DMS53 (cell line): ENCODE measurements at regions not wholly inside any gene's neighbourhood (a gene's known extent, or its start where the extent isn't known, plus 50 kb on each side); places are given as distances from the start of the nearest gene placed in this dataset.
"Not testable (repeated sequence)": the region's sequence is repeated elsewhere in the genome, so short reads cannot be mapped to it uniquely, and the experiment has no call there.

ENCODE experiments used
- DNase-seq: peaks from one replicate; lab custom pipeline; 2025; lab: John Stamatoyannopoulos, UW

DNA sequence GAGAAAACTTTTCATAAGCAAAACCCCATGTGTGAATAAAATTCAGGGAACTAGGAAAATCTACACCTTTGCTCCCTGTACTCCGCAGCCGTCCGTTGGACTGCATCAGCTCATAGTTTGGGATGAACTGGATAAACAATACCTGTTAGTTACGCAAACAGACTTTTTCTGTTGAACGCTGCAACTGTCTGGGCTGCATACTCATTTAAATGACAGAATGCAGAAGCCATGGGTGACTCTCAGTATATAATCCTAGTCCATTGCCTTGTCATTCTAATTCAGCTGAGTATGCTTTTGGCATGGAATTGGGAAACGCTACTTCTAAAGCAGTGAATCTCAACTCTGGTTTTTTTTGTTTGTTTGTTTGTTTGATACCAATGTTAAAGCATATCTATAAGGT, 151.6 kb downstream of the SLITRK1 start:
- DNase-seq, result peak; percentile 48

DNA sequence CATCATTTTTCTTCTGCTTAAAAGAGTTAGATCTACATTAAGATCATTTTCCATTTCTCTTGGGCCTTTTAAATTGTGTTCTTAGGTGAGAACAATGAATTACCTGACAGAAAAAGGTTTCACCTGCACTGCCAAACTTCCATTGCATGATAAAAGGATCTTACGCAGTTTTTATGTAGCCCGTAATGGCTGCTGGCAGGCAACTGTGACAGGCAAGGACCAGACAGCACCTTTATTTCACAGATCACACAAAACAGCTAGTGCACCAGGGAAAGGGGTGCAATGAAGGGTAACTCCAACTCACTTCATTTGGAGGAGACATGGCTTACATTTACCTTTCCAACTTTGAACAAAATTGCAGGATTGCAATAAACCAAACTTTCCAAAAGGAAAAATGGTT, 159.8 kb downstream of the SLITRK1 start:
- no peak for DNase-seq

DNA sequence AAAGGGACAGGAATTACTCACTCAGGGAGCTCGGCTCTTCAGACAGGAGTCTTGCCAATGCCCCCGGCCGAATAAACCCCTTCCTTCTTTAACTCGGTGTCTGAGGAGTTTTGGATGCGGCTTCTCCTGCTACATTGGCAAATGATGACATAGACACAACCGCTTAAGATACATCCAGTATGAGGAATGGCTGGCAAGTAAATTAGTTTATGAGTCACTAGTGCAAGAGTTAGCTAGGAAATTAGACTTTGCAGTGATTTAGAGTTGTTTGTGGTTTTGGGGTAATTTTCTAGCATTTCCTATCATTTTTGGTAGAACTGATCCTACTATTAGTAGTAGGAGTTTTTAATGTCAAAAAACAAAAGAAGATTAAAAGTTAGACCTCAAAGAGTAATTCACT, 166.2 kb downstream of the SLITRK1 start:
- no peak for DNase-seq

DNA sequence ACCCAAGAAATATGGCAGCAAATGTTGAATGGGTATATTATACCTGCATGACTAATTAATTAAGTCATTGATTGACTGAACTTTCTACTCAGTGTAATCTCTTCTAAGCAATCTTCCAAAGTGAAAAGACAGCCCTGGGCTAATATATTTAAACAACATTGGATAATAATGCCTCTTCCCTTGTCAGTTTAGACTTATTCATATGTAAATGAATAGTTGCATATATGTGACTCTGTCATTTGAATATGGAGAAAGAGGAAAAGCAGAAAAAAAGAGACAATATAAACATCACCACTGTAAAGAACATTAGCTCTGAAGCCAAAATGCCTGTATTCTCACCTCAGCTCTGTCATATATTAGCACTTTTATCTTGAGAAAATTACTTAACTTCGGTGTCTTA, 168.0 kb downstream of the SLITRK1 start:
- DNase-seq, result no peak

DNA sequence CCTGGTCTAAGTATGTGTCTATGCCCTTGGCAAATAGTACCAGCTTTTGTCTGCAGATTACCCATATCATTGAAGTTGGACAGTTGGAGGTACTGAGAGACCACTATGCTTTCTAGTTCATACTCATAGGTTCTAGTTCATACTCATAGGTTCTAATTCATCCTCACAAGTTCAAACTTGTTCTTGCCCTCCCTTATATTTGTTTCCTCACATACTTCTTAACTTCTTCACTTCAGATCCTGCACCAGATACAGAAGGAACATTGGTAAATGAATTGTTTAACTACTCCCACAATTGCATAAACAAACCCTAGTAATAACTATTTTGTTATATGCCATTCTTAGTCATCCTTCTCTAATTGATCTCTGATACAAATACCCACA, 172.2 kb downstream of the SLITRK1 start:
- no peak for DNase-seq

DNA sequence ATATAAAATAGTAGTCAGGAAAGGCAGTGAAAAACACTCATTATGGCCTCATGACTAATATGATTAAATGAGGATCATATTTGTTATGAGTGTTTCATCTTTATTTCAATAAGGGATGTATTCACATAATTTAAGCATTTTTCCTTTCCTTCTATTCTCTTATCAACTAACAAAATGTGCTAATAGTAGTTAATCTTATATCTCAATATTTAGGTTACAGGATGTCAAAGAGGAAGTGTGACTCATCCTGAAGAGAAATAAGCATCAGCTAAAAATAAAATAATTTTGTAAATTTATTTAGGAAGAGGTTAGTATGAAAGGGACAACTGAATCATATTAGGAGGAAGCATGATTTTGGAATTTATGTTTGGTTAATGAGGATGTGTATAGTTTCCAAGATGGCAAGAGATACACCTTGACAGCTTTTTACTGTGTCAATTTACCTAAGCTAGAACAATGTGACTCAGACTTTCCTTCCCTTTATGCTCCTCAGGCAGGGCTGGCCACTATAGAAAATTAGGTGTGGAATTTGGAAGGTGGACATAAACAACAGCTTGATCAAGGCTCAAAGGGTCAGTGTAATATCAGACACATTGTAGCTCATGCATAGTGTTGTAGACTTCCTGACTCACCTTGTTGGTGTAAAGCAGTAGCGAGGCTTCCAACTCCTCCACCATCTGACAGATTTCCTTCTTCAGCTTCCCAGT, 172.7 kb downstream of the SLITRK1 start:
- DNase-seq, result peak; percentile 13

DNA sequence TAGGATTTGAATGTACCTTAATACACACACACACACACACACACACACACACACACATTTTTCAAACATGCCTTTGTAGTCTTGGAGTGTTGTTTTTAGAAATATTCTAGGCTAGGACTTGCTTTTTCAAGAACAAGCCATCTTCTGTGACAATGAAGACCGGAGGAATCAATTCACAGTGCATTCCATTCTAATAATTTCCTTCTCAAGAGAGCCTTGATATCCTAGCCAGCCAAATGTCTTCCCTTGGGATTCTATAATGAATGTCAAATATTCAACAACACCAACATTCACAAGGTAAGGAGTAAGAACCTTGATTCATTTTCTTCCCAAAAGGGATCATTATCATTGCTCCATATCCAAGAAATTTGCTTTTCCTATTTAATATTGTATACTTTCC, 180.3 kb downstream of the SLITRK1 start:
- no peak for DNase-seq

DNA sequence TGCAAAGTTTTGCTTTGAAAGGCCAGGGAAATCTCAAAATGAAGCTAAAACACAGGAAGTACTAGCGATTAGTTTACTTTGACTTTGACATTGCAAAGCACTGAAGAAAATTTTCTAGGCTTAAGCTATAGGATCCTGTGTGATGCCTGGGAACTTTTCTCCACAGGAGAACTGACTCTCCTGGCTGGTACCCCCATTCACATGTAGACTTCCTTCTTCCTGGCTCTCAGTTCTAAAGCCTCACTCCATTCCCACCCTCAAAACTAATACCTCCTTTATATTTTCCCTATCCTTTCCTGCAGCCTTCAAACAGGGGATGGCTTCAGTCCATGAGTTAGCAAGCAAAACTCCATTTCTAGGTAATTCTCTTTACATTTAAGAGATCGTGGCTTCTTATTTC, 189.5 kb downstream of the SLITRK1 start:
- DNase-seq, result no peak

DNA sequence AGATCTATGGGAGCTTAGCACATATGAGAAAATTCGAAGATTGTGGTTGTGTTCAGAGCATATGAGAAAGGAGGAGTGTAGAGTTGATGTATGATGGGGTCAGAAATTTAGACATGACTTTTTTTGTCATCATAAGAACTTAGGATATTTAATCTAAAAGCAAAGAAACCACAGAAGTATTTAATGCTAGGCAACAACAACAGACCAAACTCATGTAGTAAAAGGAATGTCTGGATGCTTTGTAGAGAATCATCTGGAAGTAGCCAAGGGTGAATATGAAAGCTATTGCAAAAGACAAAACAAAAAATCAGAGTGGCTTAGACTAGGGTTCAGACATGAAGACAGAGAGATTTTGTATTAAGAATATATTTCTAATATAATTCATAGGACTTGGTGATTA, 190.3 kb downstream of the SLITRK1 start:
- DNase-seq, result no peak

DNA sequence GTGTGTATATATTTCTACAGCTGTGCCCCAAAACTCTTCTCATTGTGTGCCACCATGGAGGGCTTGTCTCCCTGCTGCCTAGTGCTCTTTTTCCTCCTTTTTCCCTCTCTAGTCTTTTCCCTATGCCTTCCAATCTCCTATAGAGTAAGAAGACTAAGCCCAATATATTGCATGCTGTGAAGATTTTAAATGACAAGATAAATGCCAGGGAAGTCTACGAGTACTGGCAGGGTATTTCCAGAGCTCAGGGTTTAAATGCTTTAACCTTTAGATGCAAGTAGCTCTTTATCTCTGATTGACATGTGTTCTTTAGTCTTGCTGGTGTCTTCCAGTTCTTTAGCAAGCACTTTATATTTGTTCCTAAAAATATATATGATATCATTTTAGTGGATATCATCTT, 200.7 kb downstream of the SLITRK1 start:
- no peak for DNase-seq

DNA sequence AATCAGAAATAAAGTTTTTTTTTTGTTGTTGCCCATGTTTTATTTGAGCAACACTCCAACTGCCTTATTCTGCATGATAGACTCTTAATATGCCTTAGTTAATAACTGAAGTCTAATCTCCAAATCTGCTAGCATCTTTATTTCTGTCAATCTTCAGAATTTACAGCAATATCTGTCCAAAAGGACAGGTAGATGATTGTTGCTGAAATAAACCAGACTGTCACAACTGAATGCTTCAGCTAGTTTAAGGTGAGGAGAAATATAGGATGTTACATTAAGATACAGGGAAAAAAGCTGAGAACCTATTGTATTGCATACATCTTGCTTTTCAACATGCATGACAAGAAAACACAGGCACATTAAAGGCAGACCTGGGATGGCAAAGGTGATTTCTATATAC, 204.3 kb downstream of the SLITRK1 start:
- no peak for DNase-seq

DNA sequence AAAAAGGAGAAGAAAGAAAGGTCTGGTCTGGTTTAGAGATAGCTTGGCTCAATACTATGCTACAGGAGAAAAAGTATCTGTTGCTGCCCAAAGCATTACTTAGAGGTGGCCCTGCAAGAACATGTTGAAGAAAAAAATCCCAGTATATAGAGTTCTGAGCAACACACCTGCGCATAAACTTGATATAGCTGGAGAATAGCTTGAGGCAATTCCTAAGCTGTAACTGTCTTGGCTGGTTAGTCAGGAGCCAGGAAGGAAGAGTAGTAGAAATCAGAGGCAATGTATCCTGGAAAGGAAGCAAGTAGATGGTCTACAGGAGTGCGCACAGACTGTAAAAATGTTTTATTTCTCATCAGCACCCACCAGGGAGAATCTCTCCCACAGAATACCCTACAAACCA, 209.7 kb downstream of the SLITRK1 start:
- no peak for DNase-seq

DNA sequence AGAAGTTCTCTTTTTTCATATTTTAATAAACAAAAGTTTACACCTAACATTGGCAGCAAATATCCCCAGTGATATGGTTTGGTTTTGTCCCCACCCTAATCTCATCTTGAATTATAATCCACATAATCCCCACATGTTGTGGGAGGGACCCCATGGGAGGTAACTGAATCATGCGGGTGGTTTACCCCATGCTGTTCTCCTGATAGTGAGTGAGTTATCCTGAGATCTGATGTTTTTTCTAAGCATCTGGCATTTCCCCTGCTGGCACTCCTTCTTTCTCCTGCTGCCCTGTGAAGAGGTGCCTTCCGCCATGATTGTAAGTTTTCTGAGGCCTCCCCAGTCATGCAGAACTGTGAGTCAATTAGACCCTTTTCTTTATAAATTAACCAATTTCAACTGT, 214.7 kb downstream of the SLITRK1 start:
- DNase-seq, result no peak

DNA sequence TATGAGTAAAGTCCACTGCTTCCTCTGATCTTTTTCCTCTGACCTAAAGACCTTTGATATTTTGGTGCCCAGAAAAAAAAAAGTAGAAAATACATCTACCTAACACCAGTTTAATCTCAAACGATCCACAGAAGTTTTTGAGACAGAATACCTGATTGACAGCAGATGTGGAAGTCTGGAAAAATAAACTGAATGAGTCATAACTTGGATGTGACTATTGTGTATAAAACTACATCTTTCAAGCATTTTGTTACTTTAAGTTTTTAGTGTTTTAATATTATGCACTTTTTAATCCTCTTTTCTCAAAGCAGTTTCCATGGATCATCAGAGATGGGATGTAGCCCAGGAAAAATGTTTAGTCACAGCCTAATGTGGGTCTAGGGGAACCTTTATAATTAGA, 216.1 kb downstream of the SLITRK1 start:
- no peak for DNase-seq

DNA sequence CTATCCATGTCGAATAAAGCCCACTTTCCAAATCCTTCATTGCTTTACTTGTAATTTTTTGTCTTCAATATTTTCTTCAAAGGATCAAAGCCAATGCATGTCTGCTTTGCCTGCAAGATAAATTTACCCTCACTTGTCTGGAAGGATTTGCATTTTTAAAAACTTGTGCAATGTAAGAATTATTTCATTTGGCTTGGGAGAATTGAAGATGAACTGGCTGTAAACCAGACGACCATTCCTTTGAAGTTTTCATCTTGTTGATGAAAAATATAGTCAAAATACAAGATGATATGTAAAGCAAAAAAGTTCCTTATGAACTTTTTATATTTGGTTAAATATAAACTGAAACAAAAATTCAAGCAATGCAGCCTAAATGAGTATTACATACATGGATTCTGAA, 225.0 kb downstream of the SLITRK1 start:
- no peak for DNase-seq

DNA sequence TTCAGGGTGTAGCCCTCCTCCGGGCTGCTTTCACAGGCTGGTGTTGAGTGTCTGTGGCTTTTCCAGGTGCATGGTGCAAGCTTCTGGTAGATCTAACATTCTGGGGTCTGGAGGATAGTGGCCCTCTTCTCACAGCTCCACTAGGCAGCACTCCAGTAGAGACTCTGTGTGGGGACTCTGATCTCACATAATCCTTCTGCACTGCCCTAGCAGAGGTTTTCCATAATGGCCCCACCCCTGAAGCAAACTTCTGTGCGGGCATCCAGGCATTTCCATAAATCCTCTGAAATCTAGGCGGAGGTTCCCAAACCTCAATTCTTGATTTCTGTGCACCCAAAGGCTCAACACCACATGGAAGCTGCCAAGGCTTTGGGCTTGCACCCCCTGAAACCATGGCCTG, 239.7 kb downstream of the SLITRK1 start:
- DNase-seq, result not testable (repeated sequence)

DNA sequence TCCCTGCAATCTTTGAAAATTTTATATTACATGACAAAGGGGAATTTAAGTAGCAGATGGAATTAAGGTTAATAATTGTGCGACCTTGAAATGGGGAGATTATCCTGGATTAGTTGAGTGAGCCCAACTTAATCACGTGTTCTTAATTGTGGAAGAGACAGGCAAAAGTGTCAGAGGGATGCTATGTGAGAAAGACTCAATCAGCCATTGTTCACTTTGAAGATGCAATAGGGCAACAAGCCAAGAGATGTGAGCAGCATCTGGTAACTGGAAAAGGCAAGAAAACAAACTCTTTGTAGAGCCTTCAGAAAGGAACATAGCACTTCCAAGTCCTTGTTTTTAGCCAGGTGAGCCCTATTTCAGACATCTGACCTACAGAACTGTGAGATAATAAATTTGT, 247.7 kb downstream of the SLITRK1 start:
- DNase-seq, result no peak

DNA sequence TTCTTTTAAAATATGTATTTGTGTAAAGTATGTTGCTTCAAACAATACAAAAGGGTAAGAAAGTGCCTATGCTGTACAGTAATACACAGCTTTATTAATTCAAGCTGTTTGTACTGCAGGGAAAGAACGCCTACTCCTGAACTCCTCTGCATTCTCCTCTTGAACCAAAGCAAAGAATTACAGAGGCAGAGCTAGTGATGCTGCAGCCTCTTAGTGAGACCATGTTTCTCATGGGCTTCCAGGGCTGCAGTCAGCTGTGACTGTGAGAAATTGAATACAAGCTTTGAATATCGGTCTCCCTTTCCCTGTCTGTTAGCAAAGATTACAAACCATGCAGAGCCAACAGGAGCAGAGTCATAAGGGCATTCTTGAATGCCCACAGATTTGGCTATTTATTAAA, 248.5 kb downstream of the SLITRK1 start:
- no peak for DNase-seq

DNA sequence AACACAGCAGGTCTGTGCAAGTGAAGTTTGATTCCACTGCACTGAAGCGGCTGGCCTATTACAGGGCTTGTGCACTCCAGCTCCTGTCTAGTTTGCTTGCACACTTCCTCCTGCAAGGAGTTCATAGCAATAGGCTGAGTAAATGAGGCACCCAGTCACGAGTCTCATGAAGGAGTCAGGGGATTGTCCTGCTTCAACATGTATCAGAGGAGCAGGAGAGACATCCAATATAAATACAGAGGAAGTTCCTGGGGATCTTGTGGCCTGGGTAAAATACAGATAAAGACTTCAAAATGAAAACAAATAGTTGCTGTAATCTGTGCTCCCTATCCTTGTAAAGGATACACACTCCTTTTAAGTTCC, 259.9 kb downstream of the SLITRK1 start:
- no peak for DNase-seq

DNA sequence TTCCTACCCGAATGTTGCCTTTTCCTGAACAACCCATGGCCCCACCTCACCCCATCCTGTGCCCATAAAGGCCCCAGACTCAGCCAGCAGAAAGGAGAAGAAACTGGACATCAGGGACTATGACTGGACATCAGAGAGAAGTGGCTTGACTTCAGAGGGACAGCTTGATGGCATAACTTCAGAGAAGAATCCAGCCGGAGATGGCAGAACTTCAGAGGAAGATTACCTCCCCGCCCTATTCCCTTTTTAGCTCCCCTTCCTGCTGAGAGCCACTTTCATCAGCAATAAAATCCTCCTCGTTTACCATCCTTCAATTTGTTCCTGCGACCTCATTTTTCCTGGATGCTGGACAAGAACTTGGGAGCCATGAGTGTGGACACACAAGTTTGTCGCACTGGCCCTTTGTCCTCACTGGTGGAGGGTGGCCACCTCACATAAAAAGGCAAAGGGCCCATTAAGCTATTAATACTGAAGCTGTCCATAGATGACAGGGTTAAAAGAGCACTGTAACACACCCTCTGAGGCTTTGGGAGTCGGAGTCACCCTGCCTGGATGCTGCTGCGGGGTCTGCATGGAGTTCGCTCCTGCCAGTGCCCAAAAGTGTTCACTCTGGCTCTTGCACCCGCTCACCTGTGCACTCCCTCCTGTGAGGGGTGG, 260.4 kb downstream of the SLITRK1 start:
- DNase-seq, result no peak

DNA sequence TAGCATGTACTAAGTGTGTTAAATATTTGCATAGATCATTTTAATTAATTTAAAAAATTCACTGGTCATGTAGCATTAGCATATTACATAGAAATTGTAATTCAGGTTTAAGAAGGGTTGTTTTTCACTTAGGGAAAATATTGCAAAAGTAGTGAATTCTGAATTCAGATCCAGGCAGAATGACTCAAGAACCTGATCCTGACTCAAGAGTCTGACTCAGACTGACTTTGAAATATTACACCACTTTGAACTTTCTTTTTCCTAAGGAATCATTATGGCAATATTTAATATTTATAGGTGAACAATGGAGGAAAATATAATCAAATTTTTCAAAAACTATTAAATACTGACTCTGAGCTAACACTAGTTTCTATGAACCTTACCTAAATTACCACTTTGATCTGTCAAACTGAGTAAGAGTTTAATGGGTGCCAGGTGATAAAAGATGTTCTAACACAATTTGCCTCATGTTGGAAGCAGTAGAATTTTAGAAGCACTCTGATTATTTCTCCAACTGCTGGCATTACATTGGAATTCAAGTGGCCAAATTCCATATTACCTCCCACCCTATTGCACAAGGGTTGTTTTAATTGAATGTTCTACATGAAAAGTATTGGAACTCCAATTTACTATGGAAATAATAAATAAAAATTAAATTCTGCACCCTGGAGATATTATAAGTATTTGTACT, 261.6 kb downstream of the SLITRK1 start:
- no peak for DNase-seq

DNA sequence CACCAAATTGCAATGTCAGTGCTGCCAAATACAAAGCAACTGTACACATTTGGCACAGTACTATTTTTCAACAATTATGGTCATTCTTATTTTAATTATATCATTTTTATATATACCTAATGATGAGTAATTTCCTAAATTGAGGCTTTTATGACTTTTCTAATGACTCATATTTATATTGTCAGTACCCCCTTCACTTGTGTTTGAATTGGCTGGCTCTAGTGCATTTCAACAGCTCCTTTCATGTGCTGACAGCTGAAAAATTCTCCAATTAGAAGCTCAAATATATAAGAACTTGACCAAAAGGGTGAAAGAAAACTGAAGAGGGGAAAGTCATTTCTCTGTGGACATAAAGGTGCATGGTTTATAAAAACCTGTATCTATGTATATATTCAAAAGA, 263.3 kb downstream of the SLITRK1 start:
- peak; percentile 32 for DNase-seq

DNA sequence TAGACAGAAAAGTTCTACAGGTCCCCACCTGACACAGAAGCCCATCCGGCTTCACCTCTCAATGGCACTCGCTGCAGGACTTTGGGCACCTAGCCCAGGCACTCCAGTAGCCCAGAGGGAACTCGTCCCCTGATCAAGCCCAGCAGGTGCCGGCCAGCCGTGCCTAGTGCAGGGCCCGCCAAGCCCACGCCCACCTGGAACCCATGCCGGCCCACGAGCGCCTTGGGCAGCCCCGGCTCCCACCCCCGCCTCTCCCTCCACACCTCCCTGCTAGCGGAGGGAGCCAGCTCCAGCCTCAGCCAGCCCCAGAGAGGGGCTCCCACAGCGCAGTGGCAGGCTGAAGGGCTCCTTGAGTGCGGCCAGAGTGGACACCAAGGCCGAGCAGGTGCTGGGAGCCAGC, 268.8 kb downstream of the SLITRK1 start:
- DNase-seq, result no peak

DNA sequence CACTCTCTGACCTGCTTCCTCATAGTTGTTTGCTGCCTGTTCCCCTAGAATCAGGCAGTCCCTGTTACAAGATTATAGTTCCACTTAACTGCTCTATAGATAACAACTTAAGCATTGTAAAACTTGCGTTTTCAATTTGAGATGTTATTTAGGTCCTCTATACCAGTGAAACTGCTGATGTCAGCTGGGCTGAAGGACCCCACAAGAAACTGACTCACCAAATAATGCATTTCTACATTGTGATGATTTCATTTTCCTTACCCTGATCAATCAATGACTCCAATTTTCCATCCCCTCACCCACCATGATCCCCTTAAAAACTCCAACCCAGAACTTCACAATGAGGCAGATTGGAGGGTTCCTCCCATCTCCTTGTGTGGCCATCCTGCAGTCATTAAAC, 280.7 kb downstream of the SLITRK1 start:
- DNase-seq, result no peak
